ENCODE measurements at regions not wholly inside any gene's neighbourhood (a gene's known extent, or its start where the extent isn't known, plus 50 kb on each side); places are given as distances from the start of the nearest gene placed in this dataset.

DNA sequence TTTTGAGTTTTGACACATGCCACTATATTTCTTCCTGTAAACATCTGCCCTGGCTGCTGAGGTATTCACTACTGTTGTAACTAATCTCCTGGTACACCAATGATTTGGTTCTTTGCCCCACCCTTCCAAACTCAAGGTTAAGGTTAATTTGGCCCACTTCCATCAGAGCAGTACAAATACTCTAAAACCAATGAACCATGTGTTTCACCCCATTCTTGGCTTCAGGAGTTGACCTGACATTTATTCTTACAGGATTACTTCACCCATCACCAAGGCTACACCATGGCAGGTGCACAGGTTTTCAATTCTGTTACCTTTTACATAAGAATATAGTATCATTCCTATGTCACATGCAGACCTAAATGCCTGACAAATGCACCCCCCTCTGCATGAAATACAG, 1179.9 kb downstream of the ZPLD1 start:
- no peak for DNase-seq
- no peak overlapping the region for H3K4me3 ChIP-seq (ENCODE audit: low read depth, low read length)
- no peak for TF ChIP-seq CTCF (IDR thresholded peaks at IDR 0.05; ENCODE audit: low read depth, low read length)

DNA sequence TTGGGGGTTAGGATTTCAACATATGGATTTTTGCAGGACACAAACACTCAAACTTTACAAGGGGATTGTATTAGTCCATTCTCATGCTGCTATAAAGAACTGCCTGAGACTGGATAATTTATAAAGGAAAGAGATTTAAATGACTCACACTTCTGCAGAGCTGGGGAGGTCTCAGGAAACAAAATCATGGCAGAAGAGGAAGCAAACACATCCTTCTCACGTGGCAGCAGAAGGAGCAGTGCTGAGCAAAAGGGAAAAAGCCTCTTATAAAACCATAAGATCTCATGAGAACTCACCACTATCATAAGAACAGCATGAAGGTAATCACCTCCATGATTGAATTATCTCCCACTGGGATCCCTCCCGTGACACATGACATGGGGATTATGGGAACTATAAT, 1183.1 kb downstream of the ZPLD1 start:
- Histone ChIP-seq H3K27ac (no peak overlapping the region), H3K4me3 (ENCODE audit: low read depth, low read length) (no peak overlapping the region), H3K36me3 (no peaks in the 10 kb centered on the region), H3K9me3 (ENCODE audit: severe bottlenecking) (peaks cover 6% of the 10 kb centered on the region), H3K27me3 (ENCODE audit: insufficient read depth, low read depth, severe bottlenecking) (no peaks in the 10 kb centered on the region)
- no peak for DNase-seq
- TF ChIP-seq CTCF (IDR thresholded peaks at IDR 0.05; ENCODE audit: low read depth, low read length), result no peak

More for the DNA sequence above, 1179.9 kb downstream of the ZPLD1 start:
- H3K27ac ChIP-seq, result no peak overlapping the region
- H3K27me3 ChIP-seq (ENCODE audit: insufficient read depth, low read depth, severe bottlenecking), result no peaks in the 10 kb centered on the region
- no peaks in the 10 kb centered on the region for H3K36me3 ChIP-seq
- H3K9me3 ChIP-seq (ENCODE audit: severe bottlenecking), result peaks cover 6% of the 10 kb centered on the region

- no peak for DNase-seq
- H3K4me3 ChIP-seq (ENCODE audit: low read depth, low read length), result no peak overlapping the region
- TF ChIP-seq CTCF (IDR thresholded peaks at IDR 0.05; ENCODE audit: low read depth, low read length), result no peak
- H3K9me3 ChIP-seq (ENCODE audit: severe bottlenecking), result peaks cover 2% of the 10 kb centered on the region
- no peaks in the 10 kb centered on the region for H3K36me3 ChIP-seq
- H3K27ac ChIP-seq, result no peak overlapping the region
- H3K27me3 ChIP-seq (ENCODE audit: insufficient read depth, low read depth, severe bottlenecking), result no peaks in the 10 kb centered on the region
These were observed 1189.5 kb downstream of the ZPLD1 start for GRCh38 chr3:103624271-103624670.

DNA sequence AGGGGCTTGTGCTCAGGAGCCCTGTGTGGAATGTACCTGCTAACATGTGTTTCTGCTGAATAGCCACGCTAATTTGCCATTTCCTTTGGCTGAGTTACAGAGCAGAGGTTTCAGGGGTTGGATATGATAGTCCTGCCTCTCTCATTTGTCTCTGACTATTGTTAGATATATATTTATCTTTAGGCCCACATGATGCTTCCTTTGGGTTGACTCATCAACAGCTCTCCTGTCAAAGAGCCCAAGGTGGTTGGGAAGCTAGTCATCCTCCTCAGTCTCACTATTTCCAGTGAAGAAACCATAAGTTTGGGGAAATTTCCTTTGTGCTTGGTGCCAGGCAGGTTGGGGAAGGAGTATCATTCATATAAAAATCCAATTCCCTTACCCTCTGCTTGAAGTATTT, 1194.6 kb downstream of the ZPLD1 start:
- Histone ChIP-seq H3K9me3 (ENCODE audit: severe bottlenecking) (peaks cover 9% of the 10 kb centered on the region), H3K27me3 (ENCODE audit: insufficient read depth, low read depth, severe bottlenecking) (no peaks in the 10 kb centered on the region), H3K4me3 (ENCODE audit: low read depth, low read length) (no peak overlapping the region), H3K27ac (no peak overlapping the region), H3K36me3 (no peaks in the 10 kb centered on the region)
- no peak for DNase-seq
- TF ChIP-seq CTCF (IDR thresholded peaks at IDR 0.05; ENCODE audit: low read depth, low read length), result no peak

DNA sequence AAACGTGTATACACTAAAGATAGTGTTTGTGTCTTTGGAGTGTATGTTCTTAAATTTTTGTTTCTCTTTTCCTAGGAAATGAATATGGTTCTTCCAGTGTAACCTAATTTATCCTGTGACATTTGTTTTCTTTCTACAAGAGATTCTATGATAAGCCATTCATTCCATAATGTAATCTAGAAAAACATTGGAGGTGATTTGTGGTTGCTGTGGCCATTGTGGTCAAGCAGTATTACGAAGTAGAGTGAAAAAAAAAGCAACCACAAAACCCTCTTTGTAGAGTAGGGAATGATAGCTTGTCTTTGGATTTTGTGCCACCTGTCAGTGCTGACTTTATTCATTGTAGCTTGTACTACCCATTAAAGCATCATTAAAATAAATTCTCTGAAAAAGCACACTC, 1209.6 kb downstream of the ZPLD1 start:
- no peak overlapping the region for H3K27ac ChIP-seq
- H3K36me3 ChIP-seq, result no peaks in the 10 kb centered on the region
- H3K27me3 ChIP-seq (ENCODE audit: insufficient read depth, low read depth, severe bottlenecking), result no peaks in the 10 kb centered on the region
- no peak overlapping the region for H3K4me3 ChIP-seq (ENCODE audit: low read depth, low read length)
- no peak for DNase-seq
- TF ChIP-seq CTCF (IDR thresholded peaks at IDR 0.05; ENCODE audit: low read depth, low read length), result no peak
- H3K9me3 ChIP-seq (ENCODE audit: severe bottlenecking), result no peaks in the 10 kb centered on the region

- TF ChIP-seq CTCF (IDR thresholded peaks at IDR 0.05; ENCODE audit: low read depth, low read length), result no peak
- H3K27ac ChIP-seq, result no peak overlapping the region
- no peaks in the 10 kb centered on the region for H3K36me3 ChIP-seq
- no peaks in the 10 kb centered on the region for H3K27me3 ChIP-seq (ENCODE audit: insufficient read depth, low read depth, severe bottlenecking)
- no peak overlapping the region for H3K4me3 ChIP-seq (ENCODE audit: low read depth, low read length)
- no peaks in the 10 kb centered on the region for H3K9me3 ChIP-seq (ENCODE audit: severe bottlenecking)
- DNase-seq, result no peak
These were observed 1219.2 kb downstream of the ZPLD1 start for GRCh38 chr3:103653996-103654395.
